ENCODE measurements at regions not wholly inside any gene's neighbourhood (a gene's known extent, or its start where the extent isn't known, plus 50 kb on each side); places are given as distances from the start of the nearest gene placed in this dataset.
"Not testable (repeated sequence)": the region's sequence is repeated elsewhere in the genome, so short reads cannot be mapped to it uniquely, and the experiment has no call there.

- no peak for DNase-seq (ENCODE audit: low read depth in 2 of 3, low spot score in 1 of 3)
Measured at GRCh38 chr11:69205743-69206612, 50.2 kb downstream of the SMIM38 start.

DNA sequence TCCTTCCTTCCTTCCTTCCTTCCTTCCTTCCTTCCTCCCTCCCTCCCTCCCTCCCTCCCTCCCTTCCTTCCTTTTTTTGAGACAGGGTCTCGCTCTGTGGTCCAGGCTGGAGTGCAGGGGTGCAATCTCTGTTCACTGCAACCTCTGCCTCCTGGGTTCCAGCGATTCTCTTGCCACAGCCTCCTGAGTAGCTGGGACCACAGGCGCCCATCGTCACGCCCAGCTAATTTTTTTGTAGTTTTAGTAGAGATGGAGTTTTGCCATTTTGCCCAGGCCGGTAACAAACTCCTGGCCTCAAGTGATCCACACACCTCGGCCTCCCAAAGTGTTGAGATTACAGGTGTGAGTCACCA is 50.9 kb downstream of the SMIM38 start:
- DNase-seq (ENCODE audit: low read depth in 2 of 3, low spot score in 1 of 3) = not testable (repeated sequence)

DNA sequence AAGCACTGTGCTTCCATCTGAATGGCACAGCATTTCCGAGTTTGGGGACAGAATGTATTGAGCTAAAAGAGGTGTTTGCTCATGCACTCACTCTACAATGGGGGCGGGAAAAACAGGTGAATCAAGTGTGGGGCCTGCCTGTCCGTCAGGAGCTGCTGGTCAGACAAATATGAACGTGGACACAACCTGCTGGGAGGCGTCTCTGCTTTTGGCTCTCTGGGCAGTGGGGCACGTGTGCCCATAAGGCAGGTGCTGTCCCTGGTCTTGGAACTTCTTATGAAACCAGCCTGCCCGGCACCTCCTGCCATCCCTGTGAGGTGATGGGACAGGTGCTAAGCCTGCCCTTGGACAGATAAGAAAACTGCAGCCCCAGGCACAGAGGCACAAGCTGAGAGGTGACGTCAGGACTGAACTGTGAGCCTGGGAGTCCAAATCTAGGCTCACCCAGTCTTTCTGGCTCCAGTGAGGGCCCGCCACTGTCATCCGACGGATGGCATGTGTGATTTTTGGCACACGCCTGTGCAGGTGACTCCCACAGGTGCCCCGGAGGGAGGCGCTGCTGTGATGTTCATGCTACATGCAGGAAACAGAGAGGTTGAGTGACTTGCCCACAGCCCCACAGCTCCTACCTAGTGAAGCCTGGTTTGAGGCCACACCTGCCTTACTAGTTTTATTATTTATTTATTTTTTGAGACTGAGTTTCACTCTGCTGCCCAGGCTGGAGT is 51.6 kb downstream of the SMIM38 start:
- DNase-seq (ENCODE audit: low read depth in 2 of 3, low spot score in 1 of 3) = no peak

DNA sequence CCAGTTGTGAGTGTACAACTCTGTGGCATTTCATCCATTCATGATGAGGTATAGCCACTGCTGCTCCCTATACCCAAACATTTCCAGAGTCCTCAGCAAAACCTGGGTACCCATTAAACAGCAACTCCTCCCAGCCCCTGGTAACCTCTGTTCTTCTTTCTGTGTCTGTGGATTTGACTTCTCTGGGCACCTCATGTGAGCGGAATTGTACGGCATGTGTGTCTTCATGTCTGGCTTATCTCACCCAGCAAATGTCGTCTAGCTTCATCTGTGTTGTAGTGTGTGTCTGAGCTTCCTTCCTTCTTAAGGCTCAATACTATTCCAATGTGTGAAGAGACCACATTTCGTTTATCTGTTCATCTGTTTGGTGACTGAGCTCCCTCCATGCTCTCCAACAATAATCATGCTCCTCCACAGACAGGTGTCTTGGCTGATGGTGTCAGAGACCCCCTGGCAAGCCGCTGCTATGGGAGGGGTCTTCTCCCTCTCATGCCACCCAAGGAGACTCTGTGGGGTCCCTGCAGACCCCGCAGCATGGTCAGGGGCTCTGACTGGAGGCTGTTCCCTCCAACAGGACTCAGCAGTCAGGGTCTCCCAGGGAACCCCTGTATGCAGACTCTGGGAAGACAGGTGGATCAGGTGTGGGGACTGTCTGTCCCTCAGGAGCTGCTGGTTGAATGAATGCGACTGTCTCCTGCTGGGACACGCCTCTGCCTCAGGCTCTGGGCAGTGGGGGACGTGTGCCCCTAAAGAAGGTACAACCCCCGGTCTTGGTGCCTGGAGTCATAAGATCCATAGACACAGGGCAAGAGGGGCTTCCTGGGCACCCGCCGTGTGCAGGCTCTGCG is 52.7 kb downstream of the SMIM38 start:
- DNase-seq (ENCODE audit: low read depth in 2 of 3, low spot score in 1 of 3) = no peak

DNA sequence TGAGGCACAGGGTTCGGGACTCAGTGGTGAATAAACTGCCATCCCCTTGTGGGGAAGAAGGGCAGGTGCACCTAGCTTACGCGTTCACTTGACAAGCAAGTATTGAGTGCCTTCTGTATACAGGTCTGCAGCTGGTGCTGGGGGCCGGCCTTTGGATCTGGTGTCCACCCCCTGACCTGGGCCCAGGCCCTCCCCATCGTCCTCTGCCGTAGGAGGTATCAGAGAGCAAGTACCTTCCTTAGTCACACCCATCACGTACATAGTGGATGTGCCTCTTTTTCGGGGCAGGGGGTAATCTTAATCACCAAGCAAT is 53.3 kb downstream of the SMIM38 start:
- DNase-seq (ENCODE audit: low read depth in 2 of 3, low spot score in 1 of 3) = no peak

DNA sequence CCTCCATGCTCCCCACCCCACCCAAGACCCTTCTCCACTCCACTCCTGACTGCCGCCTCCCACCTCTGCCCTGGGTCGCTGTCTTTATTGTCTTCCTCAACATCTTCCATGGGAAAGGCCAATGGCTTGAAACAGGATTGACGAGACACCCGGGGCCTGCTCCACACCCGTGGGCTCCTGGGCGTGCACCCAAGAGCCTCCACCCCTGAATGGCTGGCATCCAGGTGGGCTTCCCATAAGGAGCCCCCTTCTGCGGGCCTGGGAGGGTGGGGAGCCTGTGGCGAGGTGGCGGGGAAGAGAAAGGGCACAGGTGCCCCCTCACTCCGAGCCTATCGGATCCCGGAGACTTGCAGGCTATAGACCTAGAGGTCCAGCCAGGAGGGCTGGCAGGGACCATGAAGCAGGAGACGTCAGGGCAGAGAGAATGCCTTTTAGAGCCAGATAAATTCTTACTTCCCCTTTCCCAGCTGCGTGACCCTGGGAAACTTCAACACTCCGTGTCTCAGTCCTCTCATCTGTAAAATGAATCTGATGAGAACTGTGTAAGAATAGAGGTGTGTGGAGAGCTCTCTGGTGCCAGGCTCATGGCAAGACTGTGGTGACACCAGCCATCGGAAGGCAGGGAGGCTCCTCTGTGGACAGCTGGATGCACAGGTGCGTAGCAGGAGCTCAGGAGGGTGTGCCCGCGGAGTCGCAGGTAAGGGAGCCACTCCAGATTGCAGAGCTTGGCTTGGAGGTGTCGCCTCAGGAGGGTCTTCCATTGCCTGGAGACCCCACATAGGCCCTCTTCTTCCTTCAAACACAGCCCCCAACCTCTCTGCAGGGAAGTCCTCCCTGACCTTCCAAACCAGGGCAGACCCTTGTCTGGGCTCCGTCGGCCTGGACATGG is 53.9 kb downstream of the SMIM38 start:
- no peak for DNase-seq (ENCODE audit: low read depth in 2 of 3, low spot score in 1 of 3)

- DNase-seq (ENCODE audit: low read depth in 2 of 3, low spot score in 1 of 3) = peak in 1 of 3 donors; percentile 22
Measured at GRCh38 chr11:69210310-69211035, 54.7 kb downstream of the SMIM38 start.

DNA sequence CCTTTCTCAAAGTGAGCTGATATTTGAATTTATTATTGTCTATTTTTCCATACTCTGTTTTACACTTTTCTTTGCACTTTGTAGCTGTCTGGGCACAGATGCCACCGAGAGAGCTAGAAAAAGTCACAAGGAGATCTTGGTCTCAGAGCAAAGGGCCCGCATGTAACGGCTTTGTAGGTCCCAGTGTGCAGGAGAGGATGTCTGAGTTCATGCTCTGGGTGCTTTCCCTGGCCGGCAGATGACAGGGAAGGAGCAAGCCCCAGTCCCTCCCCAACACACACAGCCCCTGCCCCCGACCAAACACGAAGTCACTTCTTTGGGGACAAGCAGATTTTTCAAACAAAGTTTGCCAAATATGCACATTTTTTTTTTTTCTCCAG is 55.8 kb downstream of the SMIM38 start:
- DNase-seq (ENCODE audit: low read depth in 2 of 3, low spot score in 1 of 3) = no peak

- DNase-seq (ENCODE audit: low read depth in 2 of 3, low spot score in 1 of 3) = no peak
Measured at GRCh38 chr11:69211920-69212797, 56.4 kb downstream of the SMIM38 start.

DNA sequence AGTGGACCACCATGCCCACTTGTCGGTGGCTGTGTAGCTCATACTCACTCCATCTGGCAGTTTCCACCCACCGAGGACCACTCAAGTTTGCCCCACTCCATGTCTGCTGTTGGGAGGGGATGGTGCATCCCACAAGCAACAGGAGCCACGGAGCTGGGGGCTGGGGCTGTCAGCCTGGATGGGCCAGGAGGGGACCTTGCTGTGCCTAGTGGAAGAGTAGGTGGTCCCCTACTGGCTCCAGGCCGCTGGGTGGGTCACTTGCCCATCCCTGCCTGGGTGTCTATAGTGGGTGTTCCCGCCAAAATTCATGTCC is 57.0 kb downstream of the SMIM38 start:
- DNase-seq (ENCODE audit: low read depth in 2 of 3, low spot score in 1 of 3) = no peak

GRCh38 chr11:69213316-69213715 is 57.6 kb downstream of the SMIM38 start:
- DNase-seq (ENCODE audit: low read depth in 2 of 3, low spot score in 1 of 3) = peak; percentile 12 to 17 (median 17)

- DNase-seq (ENCODE audit: low read depth in 2 of 3, low spot score in 1 of 3) = no peak
Measured at GRCh38 chr11:69213964-69214363, 58.2 kb downstream of the SMIM38 start.

DNA sequence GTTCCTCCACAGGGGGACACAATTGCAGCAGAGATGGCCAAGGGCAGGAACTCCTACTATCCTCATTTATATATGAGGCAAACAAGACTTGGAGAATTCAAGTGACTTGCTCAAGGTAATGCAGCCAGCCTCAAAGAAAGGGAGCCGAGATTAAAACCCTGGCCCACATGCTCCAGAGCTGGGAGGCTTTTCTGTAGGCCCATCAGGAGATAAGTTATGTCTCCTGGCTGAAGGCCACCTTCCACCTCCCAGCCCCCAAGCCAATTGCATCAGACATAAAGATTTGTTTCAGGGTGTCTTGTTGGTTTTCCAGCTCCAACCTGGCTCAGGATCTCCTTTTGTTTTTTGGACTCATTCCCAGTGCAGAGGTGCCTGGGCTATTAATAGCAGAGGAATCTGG is 59.5 kb downstream of the SMIM38 start:
- no peak for DNase-seq (ENCODE audit: low read depth in 2 of 3, low spot score in 1 of 3)

GRCh38 chr11:69215784-69216415 is 60.2 kb downstream of the SMIM38 start:
- DNase-seq (ENCODE audit: low read depth in 2 of 3, low spot score in 1 of 3) = no peak

DNA sequence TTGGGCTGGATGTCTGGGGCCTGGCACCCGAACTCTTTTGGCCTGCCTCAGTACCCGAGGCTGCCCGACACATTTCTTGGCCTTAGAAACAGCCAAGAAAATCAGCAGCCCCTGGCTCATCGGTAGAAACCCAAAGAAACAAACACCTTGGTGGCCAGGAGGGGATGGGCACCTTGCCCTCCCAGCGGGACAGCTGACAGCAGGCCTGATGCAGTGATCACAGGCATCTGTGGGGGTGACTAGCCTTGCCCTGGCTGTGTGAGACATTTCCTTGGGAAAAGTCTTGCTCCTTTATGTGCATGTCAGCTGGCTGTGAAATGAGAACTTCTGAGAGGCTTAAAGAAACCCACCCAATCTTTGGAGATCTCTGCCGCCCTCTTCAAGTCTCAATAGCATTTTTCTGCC is 60.9 kb downstream of the SMIM38 start:
- DNase-seq (ENCODE audit: low read depth in 2 of 3, low spot score in 1 of 3) = no peak

- DNase-seq (ENCODE audit: low read depth in 2 of 3, low spot score in 1 of 3) = no peak
Measured at GRCh38 chr11:69217276-69218105, 61.8 kb downstream of the SMIM38 start.

- DNase-seq (ENCODE audit: low read depth in 2 of 3, low spot score in 1 of 3) = no peak
Measured at GRCh38 chr11:69218271-69218682, 62.5 kb downstream of the SMIM38 start.
